Tibial nerve (tissue), 4 donors: ENCODE measurements at regions not wholly inside any gene's neighbourhood (a gene's known extent, or its start where the extent isn't known, plus 50 kb on each side); places are given as distances from the start of the nearest gene placed in this dataset.

ENCODE experiments used
- DNase-seq, 2 donors: peaks; one replicate each; pipeline ENCODE4 v3.0.0-alpha.2; 2019; ENCODE audit warnings: low spot score in 2 of 2
- H3K27ac ChIP-seq, 4 donors: fragments of 200-600 bp; sonication (generic) in 3 of 4; one replicate each; pipeline ENCODE4 v1.5.1; 2017 to 2019; ENCODE audit warnings: mild to moderate bottlenecking in 1 of 4
- H3K27me3 ChIP-seq, 2 donors: fragments of 200-600 bp; sonication (generic) in 1 of 2; one replicate each; pipeline versions ENCODE4 v1.5.1 to v1.6.0; 2017 to 2019
- H3K36me3 ChIP-seq, 3 donors: fragments of 200-600 bp; sonication (generic); one replicate each; pipeline ENCODE4 v1.5.1; 2018 to 2019
- H3K4me1 ChIP-seq, 4 donors: fragments of 200-600 bp; sonication (generic) in 3 of 4; one replicate each; pipeline ENCODE4 v1.5.1; 2017 to 2019
- H3K4me3 ChIP-seq, 4 donors: fragments of 200-600 bp; sonication (generic) in 3 of 4; one replicate each; pipeline ENCODE4 v1.5.1; 2017 to 2019; ENCODE audit warnings: mild to moderate bottlenecking in 1 of 4, moderate library complexity in 1 of 4
- H3K9me3 ChIP-seq, 4 donors: fragments of 200-600 bp; sonication (generic) in 3 of 4; one replicate each; pipeline ENCODE4 v1.5.1; 2017 to 2019
- EP300 ChIP-seq, 2 donors: sonication (generic); formaldehyde crosslinking; IDR thresholded peaks; one replicate each; pipeline ENCODE4 v1.6.1; 2017; ENCODE audit warnings: antibody characterized with exemption in 2 of 2, mild to moderate bottlenecking in 1 of 2
- POLR2A ChIP-seq, 2 donors: fragments of 450-650 bp; IDR thresholded peaks; one replicate each; pipeline ENCODE4 v1.6.1; 2017; ENCODE audit warnings: antibody characterized with exemption in 2 of 2, mild to moderate bottlenecking in 2 of 2, moderate library complexity in 2 of 2
- WGBS, 2 donors: methylation state at CpG; one replicate each; pipeline ENCODE4 v1.1.5; 2018; 5-methylcytosine and 5-hydroxymethylcytosine counted together
- TF ChIP-seq, protein P1 (sequence below), 5 experiments: fragments of 200-600 bp in 3 of 5; fragments of 450-650 bp in 2 of 5; sonication (generic) in 3 of 5; IDR thresholded peaks; one replicate each; pipeline ENCODE4 v1.5.1; 2016 to 2019; ENCODE audit warnings: antibody characterized with exemption in 5 of 5, mild to moderate bottlenecking in 3 of 5, moderate library complexity in 2 of 5

DNA sequence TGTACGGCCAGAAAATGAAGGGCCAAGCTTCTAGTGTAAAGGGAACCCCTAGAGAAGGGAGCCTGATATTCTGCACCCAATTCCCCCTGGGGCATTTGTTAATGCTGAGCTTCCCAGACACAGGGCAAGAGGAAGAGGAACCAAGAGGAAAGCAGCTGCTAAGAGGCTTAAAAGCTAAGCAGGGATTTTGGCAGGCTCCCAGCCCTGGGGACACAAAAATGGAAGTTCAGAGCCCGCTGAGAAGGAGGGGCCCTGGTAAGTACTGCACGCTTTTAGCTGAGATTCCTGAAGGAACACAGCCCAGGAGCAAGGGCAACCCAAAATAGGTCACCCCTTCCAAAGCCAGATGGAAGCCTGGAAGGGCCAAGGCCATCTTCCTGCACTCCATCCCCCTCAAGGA lies 387.3 kb upstream of the MGMT start:
- Histone ChIP-seq H3K27ac (no peak overlapping the region), H3K4me3 (no peak overlapping the region), H3K4me1 (peaks cover 0 to 21% (median 0%) of the 10 kb centered on the region in 4 donors), H3K9me3 (peaks cover 0 to 29% (median 2%) of the 10 kb centered on the region in 4 donors), H3K36me3 (no peaks in the 10 kb centered on the region), H3K27me3 (no peaks in the 10 kb centered on the region)
- peak in 1 of 2 donors; percentile 32 for DNase-seq
- TF ChIP-seq EP300 (IDR thresholded peaks at IDR 0.05) (no peak), POLR2A (IDR thresholded peaks at IDR 0.05) (no peak)
- TF ChIP-seq, protein P1, sequence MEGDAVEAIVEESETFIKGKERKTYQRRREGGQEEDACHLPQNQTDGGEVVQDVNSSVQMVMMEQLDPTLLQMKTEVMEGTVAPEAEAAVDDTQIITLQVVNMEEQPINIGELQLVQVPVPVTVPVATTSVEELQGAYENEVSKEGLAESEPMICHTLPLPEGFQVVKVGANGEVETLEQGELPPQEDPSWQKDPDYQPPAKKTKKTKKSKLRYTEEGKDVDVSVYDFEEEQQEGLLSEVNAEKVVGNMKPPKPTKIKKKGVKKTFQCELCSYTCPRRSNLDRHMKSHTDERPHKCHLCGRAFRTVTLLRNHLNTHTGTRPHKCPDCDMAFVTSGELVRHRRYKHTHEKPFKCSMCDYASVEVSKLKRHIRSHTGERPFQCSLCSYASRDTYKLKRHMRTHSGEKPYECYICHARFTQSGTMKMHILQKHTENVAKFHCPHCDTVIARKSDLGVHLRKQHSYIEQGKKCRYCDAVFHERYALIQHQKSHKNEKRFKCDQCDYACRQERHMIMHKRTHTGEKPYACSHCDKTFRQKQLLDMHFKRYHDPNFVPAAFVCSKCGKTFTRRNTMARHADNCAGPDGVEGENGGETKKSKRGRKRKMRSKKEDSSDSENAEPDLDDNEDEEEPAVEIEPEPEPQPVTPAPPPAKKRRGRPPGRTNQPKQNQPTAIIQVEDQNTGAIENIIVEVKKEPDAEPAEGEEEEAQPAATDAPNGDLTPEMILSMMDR (IDR thresholded peaks at IDR 0.05) = no peak
- 64 to 71% methylated on average over 3 of the region's 3 CpGs for WGBS, 2 donors

DNA sequence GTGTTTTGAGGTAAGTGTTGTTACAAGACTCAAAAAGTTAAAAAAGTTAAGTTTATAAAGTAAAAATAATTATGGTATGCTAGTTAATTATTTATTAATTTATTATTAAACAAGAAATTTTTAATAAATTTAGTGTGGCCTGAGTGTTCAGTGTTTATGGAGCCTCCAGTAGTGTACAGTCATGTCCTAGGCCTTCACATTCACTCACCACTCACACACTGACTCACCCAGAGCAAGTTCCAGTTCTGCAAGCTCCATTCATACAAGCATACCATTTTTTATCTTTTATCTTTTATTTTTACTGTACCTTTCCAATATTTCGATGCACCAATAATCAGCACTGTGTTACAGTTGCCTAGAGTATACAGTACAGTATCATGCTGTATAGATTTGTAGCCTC lies 381.2 kb upstream of the MGMT start:
- H3K27ac ChIP-seq = no peak overlapping the region
- H3K27me3 ChIP-seq = no peaks in the 10 kb centered on the region
- WGBS, 2 donors = 86 to 93% methylated on average over 1 of the region's 1 CpG
- H3K9me3 ChIP-seq = peaks cover 0 to 18% (median 1%) of the 10 kb centered on the region in 4 donors
- no peak overlapping the region for H3K4me3 ChIP-seq
- TF ChIP-seq, protein P1 (IDR thresholded peaks at IDR 0.05) = no peak
- TF ChIP-seq POLR2A (IDR thresholded peaks at IDR 0.05) (no peak), EP300 (IDR thresholded peaks at IDR 0.05) (no peak)
- H3K4me1 ChIP-seq = no peaks in the 10 kb centered on the region
- no peaks in the 10 kb centered on the region for H3K36me3 ChIP-seq
- DNase-seq = no peak

DNA sequence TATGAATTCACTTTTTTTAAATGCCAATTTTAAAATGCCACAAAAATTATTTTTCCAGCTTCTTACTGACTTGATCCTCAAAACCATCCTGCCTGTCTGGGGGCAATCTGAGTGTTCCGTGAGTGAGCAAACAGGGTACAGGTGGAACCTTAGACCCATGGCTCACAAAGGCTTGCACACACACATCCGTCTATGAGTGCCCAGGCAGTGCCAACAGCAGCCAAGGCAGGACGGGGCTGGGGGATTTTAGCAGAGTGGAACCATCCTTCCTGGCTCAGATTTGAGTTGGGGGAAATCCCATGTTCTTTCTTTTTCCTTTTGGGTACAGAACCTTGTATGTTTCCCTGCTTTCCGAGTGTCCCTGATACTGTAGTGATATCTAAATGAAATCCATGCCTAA lies 377.7 kb upstream of the MGMT start:
- 84 to 91% methylated on average over 4 of the region's 4 CpGs for whole genome bisulfite sequencing, 2 donors
- DNase-seq = no peak

DNA sequence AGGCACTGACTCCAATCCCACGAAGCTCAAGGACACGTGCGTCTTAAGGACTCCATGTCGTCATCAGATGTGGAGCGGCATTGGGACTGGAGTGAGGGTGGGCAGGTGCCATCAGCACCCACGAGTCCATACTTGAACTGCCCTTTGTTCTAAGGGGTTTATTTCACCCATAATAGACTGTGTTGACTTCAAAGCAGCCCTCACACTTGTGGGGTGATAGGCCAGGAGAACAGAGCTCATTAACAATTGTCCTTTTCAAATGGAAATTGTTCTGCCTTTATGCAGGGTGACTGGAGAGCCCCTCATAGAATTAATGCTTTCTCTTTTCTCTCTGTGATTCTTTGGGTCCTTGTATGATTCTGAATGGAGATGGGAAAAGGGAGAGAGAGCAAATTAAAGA lies 376.9 kb upstream of the MGMT start:
- H3K4me1 ChIP-seq = no peaks in the 10 kb centered on the region
- H3K27ac ChIP-seq = no peak overlapping the region
- WGBS, 2 donors = 59 to 72% methylated on average over 6 of the region's 6 CpGs
- H3K36me3 ChIP-seq = no peaks in the 10 kb centered on the region
- H3K9me3 ChIP-seq = no peaks in the 10 kb centered on the region
- no peak for DNase-seq
- H3K4me3 ChIP-seq = no peak overlapping the region
- TF ChIP-seq POLR2A (IDR thresholded peaks at IDR 0.05) (no peak), EP300 (IDR thresholded peaks at IDR 0.05) (no peak)
- TF ChIP-seq, protein P1 (IDR thresholded peaks at IDR 0.05) = no peak
- no peaks in the 10 kb centered on the region for H3K27me3 ChIP-seq

More for the DNA sequence above, 377.7 kb upstream of the MGMT start:
- Histone ChIP-seq H3K4me3 (no peak overlapping the region), H3K4me1 (no peaks in the 10 kb centered on the region), H3K27me3 (no peaks in the 10 kb centered on the region), H3K27ac (no peak overlapping the region), H3K9me3 (peaks cover 0 to 5% (median 0%) of the 10 kb centered on the region in 4 donors), H3K36me3 (no peaks in the 10 kb centered on the region)
- TF ChIP-seq, protein P1 (IDR thresholded peaks at IDR 0.05) = no peak
- TF ChIP-seq POLR2A (IDR thresholded peaks at IDR 0.05) = no peak
- TF ChIP-seq EP300 (IDR thresholded peaks at IDR 0.05) = no peak

DNA sequence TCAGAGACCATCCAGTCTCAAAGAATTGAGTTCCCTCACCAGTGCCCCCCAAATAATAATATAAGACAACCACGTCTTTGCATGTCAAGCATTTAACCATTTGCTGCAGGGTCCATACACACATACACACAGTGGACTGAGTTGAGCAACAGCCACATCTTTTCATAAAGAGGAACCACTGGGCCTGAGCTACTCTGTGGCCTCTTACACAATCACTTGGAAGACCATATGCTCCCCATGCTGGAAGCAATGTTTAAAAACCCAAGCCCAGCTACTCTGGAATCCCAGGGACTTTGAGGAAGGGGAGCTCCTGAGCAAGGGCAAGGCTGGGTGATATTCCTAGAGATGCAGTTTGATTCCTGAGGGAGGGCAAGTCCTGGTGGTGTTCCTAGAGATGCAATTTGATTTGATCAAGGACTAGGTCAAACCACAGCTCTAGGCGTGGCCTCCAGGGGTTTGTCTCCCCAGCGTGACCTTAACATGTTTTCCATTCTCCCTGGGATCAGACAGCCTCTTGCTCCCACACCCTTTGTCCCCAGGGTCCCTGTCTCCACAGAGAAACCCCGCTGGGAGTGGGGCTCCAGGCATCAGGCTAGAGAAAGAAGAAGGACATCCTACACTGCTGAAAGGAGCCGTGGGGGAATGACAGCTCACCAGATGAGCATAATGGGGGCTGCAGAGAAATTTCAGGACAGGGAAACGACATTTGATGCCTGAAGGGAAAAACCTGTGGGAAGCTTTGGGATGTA lies 376.2 kb upstream of the MGMT start:
- DNase-seq = no peak
- TF ChIP-seq, protein P1 (IDR thresholded peaks at IDR 0.05) = no peak
- TF ChIP-seq POLR2A (IDR thresholded peaks at IDR 0.05) = no peak
- no peak for TF ChIP-seq EP300 (IDR thresholded peaks at IDR 0.05)

More for the DNA sequence above, 376.2 kb upstream of the MGMT start:
- Histone ChIP-seq H3K27ac (no peak overlapping the region), H3K4me1 (peaks cover 0 to 4% (median 0%) of the 10 kb centered on the region in 4 donors), H3K9me3 (no peaks in the 10 kb centered on the region), H3K36me3 (no peaks in the 10 kb centered on the region), H3K4me3 (no peak overlapping the region), H3K27me3 (no peaks in the 10 kb centered on the region)
- 65 to 76% methylated on average over 6 of the region's 6 CpGs for WGBS, 2 donors
